Right renal cortex interstitium (tissue), 3 donors: ENCODE measurements at regions not wholly inside any gene's neighbourhood (a gene's known extent, or its start where the extent isn't known, plus 50 kb on each side); places are given as distances from the start of the nearest gene placed in this dataset.
"Not testable (repeated sequence)": the region's sequence is repeated elsewhere in the genome, so short reads cannot be mapped to it uniquely, and the experiment has no call there.

ENCODE experiments used
- DNase-seq, 3 donors: peaks; one replicate each; pipeline ENCODE4 v3.0.0-alpha.2; 2013; ENCODE audit warnings: low read depth in 3 of 3, low spot score in 2 of 3

- no peak for DNase-seq
Observed at GRCh38 chr4:101421386-101421785, 74.1 kb upstream of the PPP3CA start.

GRCh38 chr4:101420661-101421060, 73.3 kb upstream of the PPP3CA start:
- DNase-seq, result no peak

- peak in 1 of 3 donors; percentile 32 for DNase-seq
Observed at GRCh38 chr4:101419336-101420135, 72.2 kb upstream of the PPP3CA start.

- DNase-seq, result no peak
Observed at GRCh38 chr4:101418466-101418865, 71.1 kb upstream of the PPP3CA start.

GRCh38 chr4:101418055-101418454, 70.7 kb upstream of the PPP3CA start:
- no peak for DNase-seq

- no peak for DNase-seq
Observed at GRCh38 chr4:101417046-101417445, 69.7 kb upstream of the PPP3CA start.

- no peak for DNase-seq
Observed at GRCh38 chr4:101415962-101416361, 68.6 kb upstream of the PPP3CA start.

GRCh38 chr4:101414496-101414895, 67.2 kb upstream of the PPP3CA start:
- DNase-seq, result no peak

GRCh38 chr4:101411926-101412325, 64.6 kb upstream of the PPP3CA start:
- DNase-seq, result no peak

- DNase-seq, result not testable (repeated sequence)
Observed at GRCh38 chr4:101411281-101411910, 64.1 kb upstream of the PPP3CA start.

- DNase-seq, result no peak
Observed at GRCh38 chr4:101400096-101400495, 52.8 kb upstream of the PPP3CA start.

- no peak for DNase-seq
Observed at GRCh38 chr4:101398807-101399206, 51.5 kb upstream of the PPP3CA start.
